NB4 (cell line): ENCODE measurements at regions not wholly inside any gene's neighbourhood (a gene's known extent, or its start where the extent isn't known, plus 50 kb on each side); places are given as distances from the start of the nearest gene placed in this dataset.

ENCODE experiments used
- CTCF ChIP-seq: IDR thresholded peaks from one replicate; pipeline ENCODE4 v1.5.1; 2012; ENCODE audit warnings: low read depth, low read length
- MAX ChIP-seq: IDR thresholded peaks from 2 replicates; pipeline ENCODE4 v1.6.1; 2011; ENCODE audit warnings: low read depth, low read length
- POLR2A ChIP-seq: IDR thresholded peaks from 2 replicates; pipeline ENCODE4 v1.6.1; 2011; ENCODE audit warnings: mild to moderate bottlenecking; ENCODE audit not compliant: insufficient read length; ENCODE audit errors: extremely low read depth

- TF ChIP-seq POLR2A (no peak), CTCF (no peak), MAX (no peak)
Observed at GRCh38 chr5:173777149-173777548, 111.0 kb upstream of the CPEB4 start.
